Tibial artery (tissue), 4 donors: ENCODE measurements at regions not wholly inside any gene's neighbourhood (a gene's known extent, or its start where the extent isn't known, plus 50 kb on each side); places are given as distances from the start of the nearest gene placed in this dataset.

Source experiments
- DNase-seq, 2 donors: peaks; one replicate each; pipeline ENCODE4 v3.0.0-alpha.2; 2019
- H3K27ac ChIP-seq, 2 donors: fragments of 200-600 bp; sonication (generic) in 1 of 2; 1 replicate in 1 of 2; 2 replicates in 1 of 2; pipeline ENCODE4 v1.5.1; 2018 to 2019; ENCODE audit warnings: mild to moderate bottlenecking in 1 of 2
- H3K27me3 ChIP-seq, 2 donors: fragments of 200-600 bp; sonication (generic) in 1 of 2; one replicate each; pipeline versions ENCODE4 v1.5.1 to v1.6.0; 2016 to 2019
- H3K36me3 ChIP-seq, 3 donors: fragments of 200-600 bp; sonication (generic) in 2 of 3; one replicate each; pipeline ENCODE4 v1.5.1; 2016 to 2019; ENCODE audit warnings: mild to moderate bottlenecking in 2 of 3
- H3K4me1 ChIP-seq, 4 donors: fragments of 200-600 bp; sonication (generic) in 2 of 4; 1 replicate in 3 of 4; 2 replicates in 1 of 4; pipeline ENCODE4 v1.5.1; 2016 to 2019
- H3K4me3 ChIP-seq, 2 donors: fragments of 200-600 bp; sonication (generic) in 1 of 2; 1 replicate in 1 of 2; 2 replicates in 1 of 2; pipeline ENCODE4 v1.5.1; 2018 to 2019; ENCODE audit warnings: mild to moderate bottlenecking in 2 of 2
- H3K9me3 ChIP-seq, 3 donors: fragments of 200-600 bp; sonication (generic) in 1 of 3; one replicate each; pipeline ENCODE4 v1.5.1; 2016 to 2019
- CTCF ChIP-seq, 2 experiments: fragments of 200-600 bp in 1 of 2; fragments of 450-650 bp in 1 of 2; IDR thresholded peaks; one replicate each; pipeline ENCODE4 v1.5.1; 2017 to 2019; ENCODE audit warnings: antibody characterized with exemption in 2 of 2, mild to moderate bottlenecking in 1 of 2, moderate library complexity in 1 of 2
- intact Hi-C: fragments of 100-400 bp; cut with DNase I; formaldehyde crosslinking; loops from one replicate; pipeline ENCODE4 v1.15.0; 2023; ENCODE audit warnings: low total_unique reads

GRCh38 chr7:46738165-46738564 lies 817.1 kb upstream of the IGFBP3 start:
- no peak for TF ChIP-seq CTCF (IDR thresholded peaks at IDR 0.05)

GRCh38 chr7:46725838-46726237 lies 804.8 kb upstream of the IGFBP3 start:
- H3K9me3 ChIP-seq, result no peaks in the 10 kb centered on the region
- H3K27ac ChIP-seq, result no peak overlapping the region
- intact Hi-C loops, result no loop called here
- DNase-seq, result no peak
- H3K4me1 ChIP-seq, result no peaks in the 10 kb centered on the region
- no peak overlapping the region for H3K4me3 ChIP-seq
- no peaks in the 10 kb centered on the region for H3K36me3 ChIP-seq
- TF ChIP-seq CTCF (IDR thresholded peaks at IDR 0.05), result no peak
- no peaks in the 10 kb centered on the region for H3K27me3 ChIP-seq

More at GRCh38 chr7:46738165-46738564, 817.1 kb upstream of the IGFBP3 start:
- no peak overlapping the region for H3K27ac ChIP-seq
- H3K4me1 ChIP-seq, result peaks cover 0 to 30% (median 12%) of the 10 kb centered on the region in 4 donors
- H3K4me3 ChIP-seq, result no peak overlapping the region
- intact Hi-C loops, result no loop called here
- H3K27me3 ChIP-seq, result no peaks in the 10 kb centered on the region
- H3K9me3 ChIP-seq, result no peaks in the 10 kb centered on the region
- no peak for DNase-seq
- no peaks in the 10 kb centered on the region for H3K36me3 ChIP-seq

GRCh38 chr7:46725136-46725535 lies 804.1 kb upstream of the IGFBP3 start:
- no peak for TF ChIP-seq CTCF (IDR thresholded peaks at IDR 0.05)
- Histone ChIP-seq H3K36me3 (no peaks in the 10 kb centered on the region), H3K9me3 (no peaks in the 10 kb centered on the region), H3K4me1 (no peaks in the 10 kb centered on the region), H3K4me3 (no peak overlapping the region), H3K27ac (no peak overlapping the region), H3K27me3 (no peaks in the 10 kb centered on the region)
- intact Hi-C loops, result no loop called here
- DNase-seq, result no peak

- no peak overlapping the region for H3K4me3 ChIP-seq
- H3K36me3 ChIP-seq, result no peaks in the 10 kb centered on the region
- no peaks in the 10 kb centered on the region for H3K4me1 ChIP-seq
- no peak for TF ChIP-seq CTCF (IDR thresholded peaks at IDR 0.05)
- H3K9me3 ChIP-seq, result no peaks in the 10 kb centered on the region
- no peaks in the 10 kb centered on the region for H3K27me3 ChIP-seq
- no peak overlapping the region for H3K27ac ChIP-seq
- no peak for DNase-seq
- intact Hi-C loops, result no loop called here
Observed at GRCh38 chr7:46723742-46724141, 802.7 kb upstream of the IGFBP3 start.

- Histone ChIP-seq H3K9me3 (no peaks in the 10 kb centered on the region), H3K27ac (no peak overlapping the region), H3K4me3 (no peak overlapping the region), H3K27me3 (no peaks in the 10 kb centered on the region), H3K4me1 (no peaks in the 10 kb centered on the region), H3K36me3 (no peaks in the 10 kb centered on the region)
- intact Hi-C loops, result no loop called here
- no peak for DNase-seq
- TF ChIP-seq CTCF (IDR thresholded peaks at IDR 0.05), result no peak
Observed at GRCh38 chr7:46723003-46723402, 801.9 kb upstream of the IGFBP3 start.

- TF ChIP-seq CTCF (IDR thresholded peaks at IDR 0.05), result no peak
- no peaks in the 10 kb centered on the region for H3K9me3 ChIP-seq
- intact Hi-C loops, result no loop called here
- H3K36me3 ChIP-seq, result no peaks in the 10 kb centered on the region
- no peak overlapping the region for H3K27ac ChIP-seq
- H3K27me3 ChIP-seq, result no peaks in the 10 kb centered on the region
- H3K4me3 ChIP-seq, result no peak overlapping the region
- no peak for DNase-seq
- H3K4me1 ChIP-seq, result no peaks in the 10 kb centered on the region
Observed at GRCh38 chr7:46720761-46721160, 799.7 kb upstream of the IGFBP3 start.
